ENCODE measurements at regions not wholly inside any gene's neighbourhood (a gene's known extent, or its start where the extent isn't known, plus 50 kb on each side); places are given as distances from the start of the nearest gene placed in this dataset.
A peak's percentile ranks its signal among the peaks of the same experiment; 100 is the strongest.

DNA sequence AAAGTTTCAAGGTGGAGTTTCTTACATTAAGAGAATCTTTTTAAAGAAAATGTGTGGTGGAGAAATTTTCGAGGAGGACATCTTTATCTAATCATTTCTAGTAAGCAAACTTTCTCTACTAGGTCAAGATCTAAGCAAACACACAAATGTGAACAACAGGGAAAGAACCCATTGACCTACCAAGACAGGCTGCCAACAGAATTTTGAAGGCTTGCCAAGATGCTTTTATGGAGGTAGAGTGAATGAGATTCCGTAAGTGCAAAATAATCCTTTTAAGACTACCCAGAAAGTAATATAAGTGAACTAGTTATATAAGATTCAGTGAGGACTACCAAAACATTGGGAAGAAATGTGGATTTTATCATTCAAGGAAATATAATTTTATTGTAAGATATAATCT, 357.1 kb upstream of the PDE3A start (continued):
- TF ChIP-seq GABPA (IDR thresholded peaks at IDR 0.05 in 1 of 2, conservative IDR thresholded peaks at IDR 0.05 in 1 of 2): no peak
- TF ChIP-seq FOXA1 (IDR thresholded peaks at IDR 0.05): no peak
- TF ChIP-seq TAF1 (conservative IDR thresholded peaks at IDR 0.05): no peak
- peak in 1 of 2 donors; percentile 47 for TF ChIP-seq RAD21 (IDR thresholded peaks at IDR 0.05)
- TF ChIP-seq HNF4A (conservative IDR thresholded peaks at IDR 0.05): peak; percentile 59 to 68
- TF ChIP-seq RXRA (IDR thresholded peaks at IDR 0.05): peak; percentile 79 to 80

DNA sequence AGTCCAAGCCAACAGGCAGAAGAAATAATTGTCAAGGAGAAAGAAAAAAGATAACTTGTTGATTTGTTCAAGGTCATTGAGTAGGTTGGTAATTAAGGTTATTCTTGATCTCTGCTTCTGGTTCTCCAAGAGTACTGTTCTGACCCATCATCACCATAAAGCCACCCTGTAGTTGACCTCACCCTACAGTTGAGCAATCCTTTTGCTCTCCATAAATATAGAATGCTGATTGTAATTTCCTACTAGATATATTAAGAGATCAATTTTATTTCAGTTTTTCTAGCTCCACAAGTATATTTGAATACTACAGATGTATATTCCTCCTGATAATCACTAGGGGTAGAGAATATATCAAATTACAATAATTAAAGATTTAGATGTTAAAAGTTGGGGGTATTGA, 350.5 kb upstream of the PDE3A start:
- no peaks in the 10 kb centered on the region for H3K27me3 ChIP-seq (ENCODE audit: control insufficient read depth in 4 of 4, insufficient read depth in 4 of 4, low read length in 3 of 4)

DNA sequence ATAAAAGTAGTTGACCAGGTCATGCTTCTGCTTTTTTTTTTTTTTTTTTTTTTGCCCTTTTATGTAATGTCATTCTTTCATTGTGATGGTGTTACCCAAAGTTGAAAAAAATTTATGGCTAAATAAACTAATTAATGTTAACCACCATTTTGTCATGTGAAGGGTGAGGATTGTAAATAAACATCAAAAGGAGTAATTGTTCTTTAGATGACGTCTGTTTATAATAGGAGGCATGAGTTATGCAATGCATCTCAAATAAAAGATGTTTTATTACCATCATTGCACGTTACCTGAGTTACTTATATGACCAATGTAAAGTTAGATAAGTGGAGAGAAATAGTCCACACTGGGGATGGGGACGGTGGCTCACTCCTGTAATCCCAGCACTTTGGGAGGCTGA, 349.9 kb upstream of the PDE3A start:
- H3K9ac ChIP-seq (ENCODE audit: low read depth in 1 of 2, low read length in 2 of 2): no peak overlapping the region
- WGBS: 48% methylated on average over 3 of the region's 3 CpGs
- no peaks in the 10 kb centered on the region for H3K9me3 ChIP-seq (ENCODE audit: control insufficient read depth in 4 of 4, low read length in 3 of 4)
- H3K27ac ChIP-seq (ENCODE audit: low read depth in 1 of 2, low read length in 2 of 2): no peak overlapping the region
- DNase-seq (ENCODE audit: low spot score): no peak
- H3K27me3 ChIP-seq (ENCODE audit: control insufficient read depth in 4 of 4, insufficient read depth in 4 of 4, low read length in 3 of 4): no peaks in the 10 kb centered on the region
- no peaks in the 10 kb centered on the region for H3K36me3 ChIP-seq (ENCODE audit: control insufficient read depth in 4 of 4, insufficient read depth in 3 of 4, low read depth in 1 of 4, low read length in 3 of 4)
- no peak overlapping the region for H3K4me3 ChIP-seq (ENCODE audit: low read depth in 1 of 3, low read length in 3 of 3)
- H3K4me1 ChIP-seq (ENCODE audit: control insufficient read depth in 4 of 4, insufficient read depth in 4 of 4, low read length in 3 of 4): no peaks in the 10 kb centered on the region
- TF ChIP-seq FOXA2 (IDR thresholded peaks at IDR 0.05) (no peak), NR2F2 (IDR thresholded peaks at IDR 0.05) (no peak), TAF1 (conservative IDR thresholded peaks at IDR 0.05) (no peak), RAD21 (IDR thresholded peaks at IDR 0.05) (no peak), FOXA1 (IDR thresholded peaks at IDR 0.05) (no peak), GABPA (IDR thresholded peaks at IDR 0.05 in 1 of 2, conservative IDR thresholded peaks at IDR 0.05 in 1 of 2) (no peak), HNF4A (conservative IDR thresholded peaks at IDR 0.05) (no peak), EGR1 (IDR thresholded peaks at IDR 0.05; ENCODE audit: low read depth in 2 of 2) (no peak)
- TF ChIP-seq, protein P1, sequence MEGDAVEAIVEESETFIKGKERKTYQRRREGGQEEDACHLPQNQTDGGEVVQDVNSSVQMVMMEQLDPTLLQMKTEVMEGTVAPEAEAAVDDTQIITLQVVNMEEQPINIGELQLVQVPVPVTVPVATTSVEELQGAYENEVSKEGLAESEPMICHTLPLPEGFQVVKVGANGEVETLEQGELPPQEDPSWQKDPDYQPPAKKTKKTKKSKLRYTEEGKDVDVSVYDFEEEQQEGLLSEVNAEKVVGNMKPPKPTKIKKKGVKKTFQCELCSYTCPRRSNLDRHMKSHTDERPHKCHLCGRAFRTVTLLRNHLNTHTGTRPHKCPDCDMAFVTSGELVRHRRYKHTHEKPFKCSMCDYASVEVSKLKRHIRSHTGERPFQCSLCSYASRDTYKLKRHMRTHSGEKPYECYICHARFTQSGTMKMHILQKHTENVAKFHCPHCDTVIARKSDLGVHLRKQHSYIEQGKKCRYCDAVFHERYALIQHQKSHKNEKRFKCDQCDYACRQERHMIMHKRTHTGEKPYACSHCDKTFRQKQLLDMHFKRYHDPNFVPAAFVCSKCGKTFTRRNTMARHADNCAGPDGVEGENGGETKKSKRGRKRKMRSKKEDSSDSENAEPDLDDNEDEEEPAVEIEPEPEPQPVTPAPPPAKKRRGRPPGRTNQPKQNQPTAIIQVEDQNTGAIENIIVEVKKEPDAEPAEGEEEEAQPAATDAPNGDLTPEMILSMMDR (IDR thresholded peaks at IDR 0.05; ENCODE audit: low read depth, low read length, missing input control): no peak
- TF ChIP-seq, protein P2, sequence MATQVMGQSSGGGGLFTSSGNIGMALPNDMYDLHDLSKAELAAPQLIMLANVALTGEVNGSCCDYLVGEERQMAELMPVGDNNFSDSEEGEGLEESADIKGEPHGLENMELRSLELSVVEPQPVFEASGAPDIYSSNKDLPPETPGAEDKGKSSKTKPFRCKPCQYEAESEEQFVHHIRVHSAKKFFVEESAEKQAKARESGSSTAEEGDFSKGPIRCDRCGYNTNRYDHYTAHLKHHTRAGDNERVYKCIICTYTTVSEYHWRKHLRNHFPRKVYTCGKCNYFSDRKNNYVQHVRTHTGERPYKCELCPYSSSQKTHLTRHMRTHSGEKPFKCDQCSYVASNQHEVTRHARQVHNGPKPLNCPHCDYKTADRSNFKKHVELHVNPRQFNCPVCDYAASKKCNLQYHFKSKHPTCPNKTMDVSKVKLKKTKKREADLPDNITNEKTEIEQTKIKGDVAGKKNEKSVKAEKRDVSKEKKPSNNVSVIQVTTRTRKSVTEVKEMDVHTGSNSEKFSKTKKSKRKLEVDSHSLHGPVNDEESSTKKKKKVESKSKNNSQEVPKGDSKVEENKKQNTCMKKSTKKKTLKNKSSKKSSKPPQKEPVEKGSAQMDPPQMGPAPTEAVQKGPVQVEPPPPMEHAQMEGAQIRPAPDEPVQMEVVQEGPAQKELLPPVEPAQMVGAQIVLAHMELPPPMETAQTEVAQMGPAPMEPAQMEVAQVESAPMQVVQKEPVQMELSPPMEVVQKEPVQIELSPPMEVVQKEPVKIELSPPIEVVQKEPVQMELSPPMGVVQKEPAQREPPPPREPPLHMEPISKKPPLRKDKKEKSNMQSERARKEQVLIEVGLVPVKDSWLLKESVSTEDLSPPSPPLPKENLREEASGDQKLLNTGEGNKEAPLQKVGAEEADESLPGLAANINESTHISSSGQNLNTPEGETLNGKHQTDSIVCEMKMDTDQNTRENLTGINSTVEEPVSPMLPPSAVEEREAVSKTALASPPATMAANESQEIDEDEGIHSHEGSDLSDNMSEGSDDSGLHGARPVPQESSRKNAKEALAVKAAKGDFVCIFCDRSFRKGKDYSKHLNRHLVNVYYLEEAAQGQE (IDR thresholded peaks at IDR 0.05): no peak

More for the DNA sequence above, 350.5 kb upstream of the PDE3A start:
- TF ChIP-seq, protein P2 (IDR thresholded peaks at IDR 0.05): no peak
- TF ChIP-seq RAD21 (IDR thresholded peaks at IDR 0.05) (no peak), HNF4A (conservative IDR thresholded peaks at IDR 0.05) (no peak), TAF1 (conservative IDR thresholded peaks at IDR 0.05) (no peak), JUND (IDR thresholded peaks at IDR 0.05) (no peak), GABPA (IDR thresholded peaks at IDR 0.05 in 1 of 2, conservative IDR thresholded peaks at IDR 0.05 in 1 of 2) (no peak), SP1 (IDR thresholded peaks at IDR 0.05) (no peak), RXRA (IDR thresholded peaks at IDR 0.05) (no peak)
- TF ChIP-seq, protein P3, sequence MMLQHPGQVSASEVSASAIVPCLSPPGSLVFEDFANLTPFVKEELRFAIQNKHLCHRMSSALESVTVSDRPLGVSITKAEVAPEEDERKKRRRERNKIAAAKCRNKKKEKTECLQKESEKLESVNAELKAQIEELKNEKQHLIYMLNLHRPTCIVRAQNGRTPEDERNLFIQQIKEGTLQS (IDR thresholded peaks at IDR 0.05): no peak
- TF ChIP-seq, protein P4, sequence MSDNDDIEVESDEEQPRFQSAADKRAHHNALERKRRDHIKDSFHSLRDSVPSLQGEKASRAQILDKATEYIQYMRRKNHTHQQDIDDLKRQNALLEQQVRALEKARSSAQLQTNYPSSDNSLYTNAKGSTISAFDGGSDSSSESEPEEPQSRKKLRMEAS (IDR thresholded peaks at IDR 0.05): no peak
- TF ChIP-seq, protein P5, sequence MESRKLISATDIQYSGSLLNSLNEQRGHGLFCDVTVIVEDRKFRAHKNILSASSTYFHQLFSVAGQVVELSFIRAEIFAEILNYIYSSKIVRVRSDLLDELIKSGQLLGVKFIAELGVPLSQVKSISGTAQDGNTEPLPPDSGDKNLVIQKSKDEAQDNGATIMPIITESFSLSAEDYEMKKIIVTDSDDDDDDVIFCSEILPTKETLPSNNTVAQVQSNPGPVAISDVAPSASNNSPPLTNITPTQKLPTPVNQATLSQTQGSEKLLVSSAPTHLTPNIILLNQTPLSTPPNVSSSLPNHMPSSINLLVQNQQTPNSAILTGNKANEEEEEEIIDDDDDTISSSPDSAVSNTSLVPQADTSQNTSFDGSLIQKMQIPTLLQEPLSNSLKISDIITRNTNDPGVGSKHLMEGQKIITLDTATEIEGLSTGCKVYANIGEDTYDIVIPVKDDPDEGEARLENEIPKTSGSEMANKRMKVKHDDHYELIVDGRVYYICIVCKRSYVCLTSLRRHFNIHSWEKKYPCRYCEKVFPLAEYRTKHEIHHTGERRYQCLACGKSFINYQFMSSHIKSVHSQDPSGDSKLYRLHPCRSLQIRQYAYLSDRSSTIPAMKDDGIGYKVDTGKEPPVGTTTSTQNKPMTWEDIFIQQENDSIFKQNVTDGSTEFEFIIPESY (IDR thresholded peaks at IDR 0.05): no peak
- Histone ChIP-seq H3K9ac (ENCODE audit: low read depth in 1 of 2, low read length in 2 of 2) (no peak overlapping the region), H3K27ac (ENCODE audit: low read depth in 1 of 2, low read length in 2 of 2) (no peak overlapping the region), H3K36me3 (ENCODE audit: control insufficient read depth in 4 of 4, insufficient read depth in 3 of 4, low read depth in 1 of 4, low read length in 3 of 4) (no peaks in the 10 kb centered on the region), H3K9me3 (ENCODE audit: control insufficient read depth in 4 of 4, low read length in 3 of 4) (no peaks in the 10 kb centered on the region), H3K4me1 (ENCODE audit: control insufficient read depth in 4 of 4, insufficient read depth in 4 of 4, low read length in 3 of 4) (no peaks in the 10 kb centered on the region), H3K4me3 (ENCODE audit: low read depth in 1 of 3, low read length in 3 of 3) (no peak overlapping the region)
- no peak for DNase-seq (ENCODE audit: low spot score)
